ENCODE measurements at regions not wholly inside any gene's neighbourhood (a gene's known extent, or its start where the extent isn't known, plus 50 kb on each side); places are given as distances from the start of the nearest gene placed in this dataset.

- TF ChIP-seq CREB5 (CRISPR knock-in tag; IDR thresholded peaks at IDR 0.05) (no peak), BRCA1 (IDR thresholded peaks at IDR 0.05) (no peak), BRCA1 (CRISPR knock-in tag; IDR thresholded peaks at IDR 0.05) (no peak), HNRNPK (IDR thresholded peaks at IDR 0.05; ENCODE audit: low read depth, low read length, poor library complexity, severe bottlenecking) (peak; percentile 29), ARID1B (IDR thresholded peaks at IDR 0.05) (no peak), GATAD2B (IDR thresholded peaks at IDR 0.05; ENCODE audit: borderline replicate concordance) (peak; percentile 99), XRCC5 (IDR thresholded peaks at IDR 0.05; ENCODE audit: low read depth, low read length) (0 out of 2 replicates have a peak, but pooled peaks have one; percentile 66), RB1 (IDR thresholded peaks at IDR 0.05; ENCODE audit: low read depth) (peak; percentile 98), TGIF2 (CRISPR knock-in tag; IDR thresholded peaks at IDR 0.05) (no peak), JUND (IDR thresholded peaks at IDR 0.05; ENCODE audit: borderline replicate concordance, low read depth, low read length) (peak; percentile 24; the same call in 1 of the 2 replicates), JUND (tag; IDR thresholded peaks at IDR 0.05; ENCODE audit: borderline replicate concordance, low read depth, low read length) (no peak; the same call in 2 of the 3 replicates), TAF15 (IDR thresholded peaks at IDR 0.05; ENCODE audit: low read depth, low read length) (no peak), HNRNPH1 (optimal IDR thresholded peaks at IDR 0.05; ENCODE audit: low read depth, low read length) (no peak), BRD9 (IDR thresholded peaks at IDR 0.05; ENCODE audit: low read depth, partially characterized antibody) (no peak), HDAC3 (IDR thresholded peaks at IDR 0.05; ENCODE audit: borderline replicate concordance, partially characterized antibody) (no peak), TCF3 (CRISPR knock-in tag; IDR thresholded peaks at IDR 0.05) (peak; percentile 38), LEF1 (IDR thresholded peaks at IDR 0.05) (no peak), ZNF445 (CRISPR knock-in tag; IDR thresholded peaks at IDR 0.05; ENCODE audit: low read depth) (no peak), ZFP1 (CRISPR knock-in tag; IDR thresholded peaks at IDR 0.05) (no peak), FOXJ3 (CRISPR knock-in tag; IDR thresholded peaks at IDR 0.05) (peak; percentile 72; the same call in 1 of the 2 replicates), ZNF347 (CRISPR knock-in tag; IDR thresholded peaks at IDR 0.05; ENCODE audit: low read depth) (no peak)
Observed at GRCh38 chr1:54488065-54488750, 59.8 kb upstream of the ACOT11 start (continued).

All from K562 (cell line).